HepG2 (cell line): ENCODE measurements at regions not wholly inside any gene's neighbourhood (a gene's known extent, or its start where the extent isn't known, plus 50 kb on each side); places are given as distances from the start of the nearest gene placed in this dataset.

Experiments
- ATAC-seq: fragments of 200-7000 bp; cut with Tn5 transposase; 3 replicates; pipeline ENCODE4 v1.9.1; 2020; ENCODE audit warnings: mild to moderate bottlenecking, moderate library complexity
- BruUV-seq: library from RNA; stranded (reverse); fragments of 400-500 nt; replicated peaks from 2 replicates; lab custom pipeline; 2021; lab: Mats Ljungman, UMichigan
- CTCF ChIA-PET: fragments of 300-600 bp; formaldehyde crosslinking; extraction: SDS; loops from one replicate; lab custom pipeline; 2021; ENCODE audit warnings: low total read pairs, inconsistent platforms, low intra/inter-chr PET ratio; lab: Yijun Ruan, JAX
- POLR2A ChIA-PET: fragments of 350-600 bp; sonication (Branson Sonifier 250); formaldehyde crosslinking; loops from one replicate; lab custom pipeline; 2020; ENCODE audit warnings: antibody characterized with exemption, inconsistent platforms; lab: Yijun Ruan, JAX
- DNase-seq: peaks from one replicate; pipeline ENCODE4 v3.0.0-alpha.2; 2015; ENCODE audit warnings: low spot score
- FAIRE-seq: peaks from 3 replicates; lab custom pipeline; 2011; peaks lifted over from hg19 to GRCh38; lab: Jason Lieb, UNC
- H2AFZ ChIP-seq: one replicate; pipeline ENCODE4 v1.6.1; 2011; ENCODE audit warnings: low read length, inconsistent platforms
- H3K27ac ChIP-seq: fragments of 300-600 bp; 3 replicates; pipeline ENCODE4 v1.8.0; 2011; ENCODE audit warnings: mixed run types, mild to moderate bottlenecking, mixed read lengths, low read length, inconsistent platforms; ENCODE audit not compliant: insufficient read depth; ENCODE audit errors: extremely low read length
- H3K27me3 ChIP-seq, 2 experiments: fragments of 200-600 bp in 1 of 2; 2 replicates in 1 of 2; 3 replicates in 1 of 2; pipeline versions ENCODE4 v1.6.0 to v1.8.0; 2011; ENCODE audit warnings: low read length in 2 of 2, mild to moderate bottlenecking in 2 of 2, moderate library complexity in 2 of 2, inconsistent platforms in 1 of 2; ENCODE audit not compliant: insufficient read depth in 2 of 2, control insufficient read depth in 1 of 2
- H3K36me3 ChIP-seq, 2 experiments: fragments of 200-600 bp in 1 of 2; replicated peaks in 1 of 2; 2 replicates in 1 of 2; 3 replicates in 1 of 2; pipeline versions ENCODE4 v1.5.1 to v1.8.0; 2011; ENCODE audit warnings: low read length in 2 of 2, inconsistent platforms in 1 of 2; ENCODE audit not compliant: insufficient read depth in 2 of 2, control insufficient read depth in 1 of 2
- H3K4me1 ChIP-seq: 2 replicates; pipeline ENCODE4 v1.5.1; 2012; ENCODE audit warnings: low read length, inconsistent platforms; ENCODE audit not compliant: insufficient read depth
- H3K4me2 ChIP-seq: 2 replicates; pipeline ENCODE4 v1.6.0; 2011; ENCODE audit warnings: low read depth, low read length, inconsistent platforms
- H3K4me3 ChIP-seq, 3 experiments: fragments of 200-600 bp in 1 of 3; sonication (generic), shearing (Covaris generic) in 1 of 3; replicated peaks in 1 of 3; 2 replicates each; pipeline ENCODE4 v1.5.1; 2011 to 2016; ENCODE audit warnings: low read length in 3 of 3, inconsistent platforms in 2 of 3, low read depth in 2 of 3, mild to moderate bottlenecking in 2 of 3, control low read depth in 1 of 3, mixed read lengths in 1 of 3; ENCODE audit not compliant: insufficient read depth in 1 of 3
- H3K79me2 ChIP-seq: one replicate; pipeline ENCODE4 v1.6.1; 2011; ENCODE audit warnings: low read length, inconsistent platforms; ENCODE audit not compliant: insufficient read depth
- H3K9ac ChIP-seq: 2 replicates; pipeline ENCODE4 v1.6.0; 2011; ENCODE audit warnings: mild to moderate bottlenecking, low read depth, low read length, inconsistent platforms; ENCODE audit not compliant: insufficient read depth
- H3K9me3 ChIP-seq: 2 replicates; pipeline ENCODE4 v1.5.1; 2012; ENCODE audit warnings: mild to moderate bottlenecking, low read length
- H4K20me1 ChIP-seq: 2 replicates; pipeline ENCODE4 v1.6.0; 2011; ENCODE audit warnings: inconsistent platforms, mild to moderate bottlenecking, low read length, moderate library complexity; ENCODE audit not compliant: insufficient read depth
- ARID3A ChIP-seq: IDR thresholded peaks from 2 replicates; pipeline ENCODE4 v1.6.1; 2012; ENCODE audit warnings: low read depth, low read length, improper control_type of control experiment
- GTF2F1 ChIP-seq: fragments of 150-350 bp; IDR thresholded peaks from 2 replicates; pipeline ENCODE4 v1.6.1; 2014; ENCODE audit warnings: low read length
- GTF3A ChIP-seq: sonication (generic); formaldehyde crosslinking; conservative IDR thresholded peaks from 2 replicates; pipeline ENCODE4 v1.4.0; 2020; ENCODE audit warnings: mild to moderate bottlenecking, missing genetic modification reagents
- IRF2 ChIP-seq: IDR thresholded peaks from 2 replicates; pipeline ENCODE4 v1.6.1; 2018; ENCODE audit warnings: missing genetic modification reagents, missing compliant biosample characterization
- NFYC ChIP-seq: IDR thresholded peaks from 2 replicates; pipeline ENCODE4 v1.6.1; 2016; ENCODE audit warnings: missing genetic modification reagents, missing compliant biosample characterization
- PREB ChIP-seq: sonication (generic); formaldehyde crosslinking; IDR thresholded peaks from 2 replicates; pipeline ENCODE4 v1.4.0; 2020; ENCODE audit warnings: missing genetic modification reagents
- ZBTB7A ChIP-seq: sonication (generic); formaldehyde crosslinking; IDR thresholded peaks from 2 replicates; pipeline ENCODE4 v1.8.0; 2022; ENCODE audit warnings: mild to moderate bottlenecking, missing genetic modification reagents
- ZFP90 ChIP-seq: sonication (generic); formaldehyde crosslinking; IDR thresholded peaks from 2 replicates; pipeline ENCODE4 v1.8.0; 2022; ENCODE audit warnings: missing genetic modification reagents, mild to moderate bottlenecking, inconsistent platforms, borderline replicate concordance
- ZNF234 ChIP-seq: sonication (generic); formaldehyde crosslinking; conservative IDR thresholded peaks from 2 replicates; pipeline ENCODE4 v1.5.1; 2020; ENCODE audit warnings: mild to moderate bottlenecking, missing genetic modification reagents
- ZNF235 ChIP-seq: sonication (generic); formaldehyde crosslinking; IDR thresholded peaks from 2 replicates; pipeline ENCODE4 v1.8.1; 2023; ENCODE audit warnings: mild to moderate bottlenecking, missing genetic modification reagents, borderline replicate concordance
- ZNF256 ChIP-seq: sonication (generic); formaldehyde crosslinking; conservative IDR thresholded peaks from 2 replicates; pipeline ENCODE4 v1.4.0; 2020; ENCODE audit warnings: missing genetic modification reagents
- ZNF337 ChIP-seq: sonication (generic); formaldehyde crosslinking; IDR thresholded peaks from 2 replicates; pipeline ENCODE4 v1.5.1; 2020; ENCODE audit warnings: missing genetic modification reagents, low read depth, mild to moderate bottlenecking, borderline replicate concordance
- ZNF615 ChIP-seq: sonication (generic); formaldehyde crosslinking; IDR thresholded peaks from 2 replicates; pipeline ENCODE4 v1.5.0; 2020; ENCODE audit warnings: mild to moderate bottlenecking, missing genetic modification reagents, borderline replicate concordance
- WGBS: methylation state at CpG from one replicate; pipeline ENCODE4 v1.1.6; 2017; ENCODE audit warnings: low lambda C conversion rate; 5-methylcytosine and 5-hydroxymethylcytosine counted together
- in situ Hi-C: cut with HindIII; loops from 2 replicates; pipeline ENCODE4 v1.10.0; 2017; ENCODE audit warnings: low pct_unique_long_range_greater_than_20kb; ENCODE audit not compliant: extremely low pct_ligation_motif_present
- intact Hi-C: fragments of 100-400 bp; cut with micrococcal nuclease; formaldehyde crosslinking; loops from one replicate; pipeline ENCODE4 v1.10.0; 2022; ENCODE audit not compliant: unreplicated experiment

GRCh38 chr11:97280347-97280746, 890.5 kb downstream of the JRKL start:
- Histone ChIP-seq H3K36me3 (no peaks in the 10 kb centered on the region), H3K4me3 (no peak overlapping the region), H3K4me2 (no peak overlapping the region), H3K27ac (no peak overlapping the region), H3K9me3 (0 out of 2 replicates have a peak, but pooled peaks cover 10% of the 10 kb centered on the region), H3K79me2 (no peaks in the 10 kb centered on the region), H2AFZ (no peak overlapping the region), H3K9ac (no peak overlapping the region), H3K4me1 (no peaks in the 10 kb centered on the region), H3K27me3 (no peaks in the 10 kb centered on the region), H4K20me1 (no peaks in the 10 kb centered on the region)
- 6% methylated on average over 2 of the region's 2 CpGs for WGBS
- no peak for FAIRE-seq
- CTCF ChIA-PET = no interaction called here
- intact Hi-C loops = no loop called here
- TF ChIP-seq ZBTB7A (CRISPR knock-in tag) (no peak), IRF2 (CRISPR knock-in tag) (no peak), ZNF337 (CRISPR knock-in tag) (no peak), ZNF235 (CRISPR knock-in tag) (no peak), ZNF234 (CRISPR knock-in tag) (no peak), ZNF615 (CRISPR knock-in tag) (no peak), ZFP90 (CRISPR knock-in tag) (no peak), ZNF256 (CRISPR knock-in tag) (no peak), NFYC (CRISPR knock-in tag) (no peak), ARID3A (no peak), PREB (no peak), GTF2F1 (no peak), GTF3A (CRISPR knock-in tag) (no peak)
- DNase-seq = no peak
- in situ Hi-C loops = no loop called here
- ATAC-seq = no peak
- POLR2A ChIA-PET = no interaction called here
- BruUV-seq = no TSS peak
